ENCODE measurements at regions not wholly inside any gene's neighbourhood (a gene's known extent, or its start where the extent isn't known, plus 50 kb on each side); places are given as distances from the start of the nearest gene placed in this dataset.

DNA sequence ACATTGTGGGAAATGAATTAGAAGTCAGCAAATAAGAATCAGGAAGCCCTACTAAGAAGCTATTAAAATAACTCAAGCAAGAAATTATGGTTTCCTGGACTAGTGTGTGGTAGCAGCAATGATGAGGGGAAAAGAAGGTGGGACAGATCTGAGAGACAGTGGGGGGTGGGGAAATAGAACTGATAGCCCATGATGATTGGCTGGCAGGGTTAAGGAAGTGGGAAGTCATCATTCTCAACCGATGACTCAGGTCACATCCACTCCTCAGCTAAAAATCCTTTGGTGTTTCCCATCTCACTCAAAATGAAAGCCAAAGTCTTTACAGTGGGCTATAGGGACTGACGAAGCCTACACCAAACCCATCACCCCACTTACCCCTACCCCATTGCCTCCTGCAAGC, 153.9 kb upstream of the ARHGEF26 start:
- Histone ChIP-seq H3K9me3 (ENCODE audit: insufficient read depth, low read length) (no peaks in the 10 kb centered on the region), H3K36me3 (ENCODE audit: insufficient read depth, insufficient read length, low read length) (no peaks in the 10 kb centered on the region), H3K4me1 (ENCODE audit: insufficient read depth, insufficient read length) (no peaks in the 10 kb centered on the region), H3K9ac (ENCODE audit: insufficient read length, low read depth) (no peak overlapping the region), H3K27me3 (ENCODE audit: insufficient read depth, insufficient read length) (no peaks in the 10 kb centered on the region), H3K4me3 (ENCODE audit: insufficient read length, low read depth) (no peak overlapping the region)
- no peak for DNase-seq (ENCODE audit: low read depth, low spot score)
- TF ChIP-seq YY1 (IDR thresholded peaks at IDR 0.05; ENCODE audit: insufficient read depth, insufficient read length) (no peak), SUZ12 (IDR thresholded peaks at IDR 0.05; ENCODE audit: extremely low read depth, insufficient read depth, insufficient read length) (no peak), ZNF274 (IDR thresholded peaks at IDR 0.05; ENCODE audit: low read depth, low read length) (no peak)

DNA sequence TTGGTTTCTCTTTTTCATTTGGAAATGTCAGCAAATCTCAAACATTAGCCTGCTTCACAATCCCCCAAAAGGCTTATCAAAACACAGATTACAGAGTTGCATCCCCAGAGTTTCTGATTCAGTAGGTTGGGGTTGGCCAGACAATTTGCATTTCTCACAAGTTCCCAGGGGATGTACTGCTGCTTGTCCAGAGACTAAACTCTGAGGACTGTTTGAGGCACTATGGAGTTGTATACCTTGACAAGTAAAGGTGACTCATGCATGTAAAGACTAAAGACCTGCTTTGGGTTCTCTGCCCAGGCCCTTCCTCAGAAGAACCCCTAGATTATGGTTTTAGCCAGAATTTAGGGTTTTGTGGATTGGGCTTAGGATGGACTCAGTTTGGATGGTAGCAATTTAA, 151.1 kb upstream of the ARHGEF26 start:
- no peak overlapping the region for H3K9ac ChIP-seq (ENCODE audit: insufficient read length, low read depth)
- no peak overlapping the region for H3K4me3 ChIP-seq (ENCODE audit: insufficient read length, low read depth)
- H3K4me1 ChIP-seq (ENCODE audit: insufficient read depth, insufficient read length) = no peaks in the 10 kb centered on the region
- no peak for TF ChIP-seq ZNF274 (IDR thresholded peaks at IDR 0.05; ENCODE audit: low read depth, low read length)
- no peak for TF ChIP-seq SUZ12 (IDR thresholded peaks at IDR 0.05; ENCODE audit: extremely low read depth, insufficient read depth, insufficient read length)
- no peak for TF ChIP-seq YY1 (IDR thresholded peaks at IDR 0.05; ENCODE audit: insufficient read depth, insufficient read length)
- no peaks in the 10 kb centered on the region for H3K27me3 ChIP-seq (ENCODE audit: insufficient read depth, insufficient read length)
- H3K9me3 ChIP-seq (ENCODE audit: insufficient read depth, low read length) = no peaks in the 10 kb centered on the region
- DNase-seq (ENCODE audit: low read depth, low spot score) = no peak
- no peaks in the 10 kb centered on the region for H3K36me3 ChIP-seq (ENCODE audit: insufficient read depth, insufficient read length, low read length)

DNA sequence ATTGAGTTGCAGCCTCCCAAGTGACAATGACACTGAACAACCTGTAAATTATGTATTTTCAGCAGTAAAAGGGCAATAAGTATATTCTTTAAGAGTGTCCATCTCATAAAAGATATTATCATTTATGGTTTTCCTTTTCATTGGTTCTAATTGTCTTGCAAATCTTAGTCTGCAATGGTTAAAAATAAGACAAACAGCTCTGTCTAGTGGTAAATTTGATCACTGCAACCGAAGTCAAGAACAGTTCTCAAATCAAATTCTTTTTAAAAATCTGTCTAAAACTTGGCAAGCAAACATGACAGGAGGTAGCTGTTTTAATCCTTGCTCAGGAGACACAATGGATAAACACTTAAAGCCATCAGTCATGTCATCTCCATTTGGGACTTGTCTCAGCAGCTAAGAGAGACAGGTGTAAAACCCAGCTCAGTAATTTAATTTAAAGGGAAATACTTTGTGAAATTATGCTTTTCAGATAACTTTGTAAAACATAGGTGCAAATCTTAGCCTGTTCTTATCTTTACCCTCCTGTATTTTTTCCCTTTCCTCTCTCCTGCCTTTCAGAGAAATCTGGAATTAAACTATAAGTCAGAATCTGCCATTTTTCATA, 150.3 kb upstream of the ARHGEF26 start:
- Histone ChIP-seq H3K4me1 (ENCODE audit: insufficient read depth, insufficient read length) (no peaks in the 10 kb centered on the region), H3K36me3 (ENCODE audit: insufficient read depth, insufficient read length, low read length) (no peaks in the 10 kb centered on the region), H3K27me3 (ENCODE audit: insufficient read depth, insufficient read length) (no peaks in the 10 kb centered on the region), H3K9ac (ENCODE audit: insufficient read length, low read depth) (no peak overlapping the region), H3K4me3 (ENCODE audit: insufficient read length, low read depth) (no peak overlapping the region), H3K9me3 (ENCODE audit: insufficient read depth, low read length) (no peaks in the 10 kb centered on the region)
- no peak for DNase-seq (ENCODE audit: low read depth, low spot score)
- TF ChIP-seq ZNF274 (IDR thresholded peaks at IDR 0.05; ENCODE audit: low read depth, low read length) = no peak
- TF ChIP-seq SUZ12 (IDR thresholded peaks at IDR 0.05; ENCODE audit: extremely low read depth, insufficient read depth, insufficient read length) = no peak
- TF ChIP-seq YY1 (IDR thresholded peaks at IDR 0.05; ENCODE audit: insufficient read depth, insufficient read length) = no peak

DNA sequence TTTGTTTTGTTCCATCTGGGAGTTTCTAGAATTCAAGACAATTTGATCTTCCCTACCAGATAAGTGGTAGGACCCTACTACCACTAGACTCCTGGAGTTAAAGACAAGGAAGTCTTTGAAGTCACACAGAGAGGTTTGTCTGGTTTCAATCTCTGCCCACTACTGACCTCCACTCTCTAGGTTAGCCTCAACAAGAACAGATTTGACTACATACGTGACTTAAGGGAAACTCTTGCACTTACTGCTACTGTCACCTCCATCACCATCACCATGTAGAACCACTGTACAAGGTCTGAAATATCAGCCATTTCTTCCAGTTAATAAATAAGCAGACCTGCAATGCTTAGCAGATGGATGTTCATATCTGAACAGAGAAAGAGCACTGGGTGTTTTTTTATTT, 148.3 kb upstream of the ARHGEF26 start:
- Histone ChIP-seq H3K36me3 (ENCODE audit: insufficient read depth, insufficient read length, low read length) (no peaks in the 10 kb centered on the region), H3K9me3 (ENCODE audit: insufficient read depth, low read length) (no peaks in the 10 kb centered on the region), H3K9ac (ENCODE audit: insufficient read length, low read depth) (no peak overlapping the region), H3K27me3 (ENCODE audit: insufficient read depth, insufficient read length) (no peaks in the 10 kb centered on the region), H3K4me1 (ENCODE audit: insufficient read depth, insufficient read length) (no peaks in the 10 kb centered on the region), H3K4me3 (ENCODE audit: insufficient read length, low read depth) (no peak overlapping the region)
- no peak for TF ChIP-seq YY1 (IDR thresholded peaks at IDR 0.05; ENCODE audit: insufficient read depth, insufficient read length)
- no peak for TF ChIP-seq ZNF274 (IDR thresholded peaks at IDR 0.05; ENCODE audit: low read depth, low read length)
- TF ChIP-seq SUZ12 (IDR thresholded peaks at IDR 0.05; ENCODE audit: extremely low read depth, insufficient read depth, insufficient read length) = no peak
- DNase-seq (ENCODE audit: low read depth, low spot score) = no peak

DNA sequence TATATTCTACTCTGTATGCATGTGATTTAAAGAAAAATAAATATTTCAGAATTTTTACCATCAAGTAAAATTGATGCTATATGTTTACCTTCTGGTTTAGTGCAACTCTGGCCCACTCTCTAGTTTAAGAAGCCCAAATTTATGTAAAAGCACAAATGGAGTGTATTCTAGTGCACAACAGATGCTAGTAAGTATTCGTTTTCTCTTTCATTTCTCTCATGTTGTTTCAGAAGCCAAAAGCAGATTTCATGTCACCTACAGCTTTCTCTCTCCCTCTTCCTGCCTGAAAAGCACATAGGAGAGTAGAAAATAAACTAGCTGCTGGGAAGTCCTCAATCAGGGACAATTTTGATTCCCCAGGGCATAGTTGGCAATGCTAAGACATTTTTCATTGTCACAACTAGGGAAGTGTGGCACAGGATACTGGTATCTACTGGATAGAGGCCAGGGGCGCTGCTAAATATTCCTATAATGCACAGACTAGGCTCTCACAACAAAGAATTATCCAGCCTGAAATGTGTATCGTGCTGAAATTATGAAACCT, 147.4 kb upstream of the ARHGEF26 start:
- Histone ChIP-seq H3K9ac (ENCODE audit: insufficient read length, low read depth) (no peak overlapping the region), H3K4me3 (ENCODE audit: insufficient read length, low read depth) (no peak overlapping the region), H3K27me3 (ENCODE audit: insufficient read depth, insufficient read length) (no peaks in the 10 kb centered on the region), H3K9me3 (ENCODE audit: insufficient read depth, low read length) (no peaks in the 10 kb centered on the region), H3K4me1 (ENCODE audit: insufficient read depth, insufficient read length) (no peaks in the 10 kb centered on the region), H3K36me3 (ENCODE audit: insufficient read depth, insufficient read length, low read length) (no peaks in the 10 kb centered on the region)
- DNase-seq (ENCODE audit: low read depth, low spot score) = no peak
- TF ChIP-seq SUZ12 (IDR thresholded peaks at IDR 0.05; ENCODE audit: extremely low read depth, insufficient read depth, insufficient read length) (no peak), ZNF274 (IDR thresholded peaks at IDR 0.05; ENCODE audit: low read depth, low read length) (no peak), YY1 (IDR thresholded peaks at IDR 0.05; ENCODE audit: insufficient read depth, insufficient read length) (no peak)

DNA sequence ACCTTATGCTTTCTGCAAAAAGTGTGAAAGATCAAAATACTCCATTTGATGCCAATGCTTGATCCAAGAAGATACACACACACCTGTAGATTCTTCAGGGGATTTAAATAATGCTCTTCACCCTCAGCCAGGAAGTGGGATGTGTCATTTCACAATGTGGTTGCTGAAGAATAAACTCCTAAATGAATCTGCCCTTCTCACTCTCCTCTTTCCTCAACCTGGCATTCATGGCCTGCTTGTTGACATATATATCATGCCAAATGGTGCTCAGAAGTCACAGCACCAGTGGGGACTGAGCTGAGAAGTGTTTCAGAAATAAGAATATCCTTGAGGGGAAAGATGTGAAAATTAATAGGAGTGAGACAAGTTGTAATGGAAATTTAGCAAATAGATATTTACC, 146.6 kb upstream of the ARHGEF26 start:
- Histone ChIP-seq H3K9ac (ENCODE audit: insufficient read length, low read depth) (no peak overlapping the region), H3K27me3 (ENCODE audit: insufficient read depth, insufficient read length) (no peaks in the 10 kb centered on the region), H3K4me1 (ENCODE audit: insufficient read depth, insufficient read length) (no peaks in the 10 kb centered on the region), H3K36me3 (ENCODE audit: insufficient read depth, insufficient read length, low read length) (no peaks in the 10 kb centered on the region), H3K9me3 (ENCODE audit: insufficient read depth, low read length) (no peaks in the 10 kb centered on the region), H3K4me3 (ENCODE audit: insufficient read length, low read depth) (no peak overlapping the region)
- TF ChIP-seq SUZ12 (IDR thresholded peaks at IDR 0.05; ENCODE audit: extremely low read depth, insufficient read depth, insufficient read length) (no peak), ZNF274 (IDR thresholded peaks at IDR 0.05; ENCODE audit: low read depth, low read length) (no peak), YY1 (IDR thresholded peaks at IDR 0.05; ENCODE audit: insufficient read depth, insufficient read length) (no peak)
- no peak for DNase-seq (ENCODE audit: low read depth, low spot score)

DNA sequence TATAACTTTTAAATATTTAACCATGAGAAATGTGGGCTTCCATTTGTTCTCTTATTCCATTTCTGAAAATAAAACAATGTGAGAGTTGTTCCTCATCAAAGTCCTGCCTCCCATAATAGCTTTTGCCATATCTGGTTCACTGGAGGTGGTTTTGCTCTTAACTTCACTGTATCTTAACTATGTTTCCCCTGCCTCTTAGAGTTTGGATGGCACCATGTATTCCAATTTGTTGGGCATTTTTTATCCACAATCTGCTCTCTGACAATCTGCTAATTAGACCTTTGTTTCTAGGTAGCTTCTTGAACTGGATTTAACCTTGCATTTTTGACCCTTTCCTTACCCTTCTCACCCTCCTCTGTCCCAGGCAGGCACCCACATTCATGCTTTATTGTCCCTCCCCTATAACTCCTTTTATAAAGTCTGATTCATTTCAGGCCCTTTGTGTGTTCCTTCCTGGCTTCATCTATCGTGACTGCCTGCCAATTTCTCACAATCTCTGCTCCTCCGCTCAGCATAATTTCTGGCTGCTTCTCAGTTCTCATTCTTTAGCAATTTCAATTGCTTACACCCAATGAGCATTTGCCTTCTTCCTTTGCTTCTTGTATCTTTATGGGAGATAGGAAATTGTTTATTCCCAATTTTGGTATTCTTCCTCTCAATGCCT, 144.2 kb upstream of the ARHGEF26 start:
- DNase-seq (ENCODE audit: low read depth, low spot score) = no peak
- no peak overlapping the region for H3K4me3 ChIP-seq (ENCODE audit: insufficient read length, low read depth)
- H3K36me3 ChIP-seq (ENCODE audit: insufficient read depth, insufficient read length, low read length) = no peaks in the 10 kb centered on the region
- H3K4me1 ChIP-seq (ENCODE audit: insufficient read depth, insufficient read length) = no peaks in the 10 kb centered on the region
- TF ChIP-seq ZNF274 (IDR thresholded peaks at IDR 0.05; ENCODE audit: low read depth, low read length) (no peak), YY1 (IDR thresholded peaks at IDR 0.05; ENCODE audit: insufficient read depth, insufficient read length) (no peak), SUZ12 (IDR thresholded peaks at IDR 0.05; ENCODE audit: extremely low read depth, insufficient read depth, insufficient read length) (no peak)
- no peaks in the 10 kb centered on the region for H3K27me3 ChIP-seq (ENCODE audit: insufficient read depth, insufficient read length)
- no peak overlapping the region for H3K9ac ChIP-seq (ENCODE audit: insufficient read length, low read depth)
- no peaks in the 10 kb centered on the region for H3K9me3 ChIP-seq (ENCODE audit: insufficient read depth, low read length)

Measured in NT2/D1 (cell line).